ENCODE measurements at regions not wholly inside any gene's neighbourhood (a gene's known extent, or its start where the extent isn't known, plus 50 kb on each side); places are given as distances from the start of the nearest gene placed in this dataset.

- DNase-seq: no peak
Observed at GRCh38 chr7:20952916-20953315, 166.2 kb upstream of the SP8 start.

GRCh38 chr7:20954711-20955619, 168.3 kb upstream of the SP8 start:
- no peak for DNase-seq

GRCh38 chr7:20958572-20958971, 171.9 kb upstream of the SP8 start:
- peak; percentile 47 for DNase-seq

GRCh38 chr7:20959281-20959680, 172.6 kb upstream of the SP8 start:
- DNase-seq: no peak

GRCh38 chr7:20963556-20964280, 177.0 kb upstream of the SP8 start:
- DNase-seq: no peak

GRCh38 chr7:20964281-20964918, 177.7 kb upstream of the SP8 start:
- DNase-seq: no peak

GRCh38 chr7:20971219-20971618, 184.5 kb upstream of the SP8 start:
- DNase-seq: no peak

- no peak for DNase-seq
Observed at GRCh38 chr7:20980232-20980631, 193.5 kb upstream of the SP8 start.

- no peak for DNase-seq
Observed at GRCh38 chr7:20980668-20981264, 194.1 kb upstream of the SP8 start.

- no peak for DNase-seq
Observed at GRCh38 chr7:20988340-20988739, 201.7 kb upstream of the SP8 start.

- no peak for DNase-seq
Observed at GRCh38 chr7:20991544-20991943, 204.9 kb upstream of the SP8 start.

GRCh38 chr7:20993693-20994092, 207.0 kb upstream of the SP8 start:
- DNase-seq: no peak

GRCh38 chr7:20998309-20998708, 211.6 kb upstream of the SP8 start:
- DNase-seq: no peak

- no peak for DNase-seq
Observed at GRCh38 chr7:21011153-21011552, 224.5 kb upstream of the SP8 start.

- no peak for DNase-seq
Observed at GRCh38 chr7:21013765-21014539, 227.3 kb upstream of the SP8 start.

GRCh38 chr7:21020667-21021066, 234.0 kb upstream of the SP8 start:
- no peak for DNase-seq

GRCh38 chr7:21023841-21024484, 237.3 kb upstream of the SP8 start:
- no peak for DNase-seq

- no peak for DNase-seq
Observed at GRCh38 chr7:21024485-21024867, 237.8 kb upstream of the SP8 start.

- DNase-seq: no peak
Observed at GRCh38 chr7:21028186-21028585, 241.5 kb upstream of the SP8 start.

- DNase-seq: peak; percentile 3
Observed at GRCh38 chr7:21028599-21028998, 241.9 kb upstream of the SP8 start.

GRCh38 chr7:21029006-21029405, 242.3 kb upstream of the SP8 start:
- no peak for DNase-seq
